ENCODE measurements at regions not wholly inside any gene's neighbourhood (a gene's known extent, or its start where the extent isn't known, plus 50 kb on each side); places are given as distances from the start of the nearest gene placed in this dataset. TPM values are rescaled to one million over a fixed set of nuclear protein-coding genes. Genes with fewer than 3 reads are reported as not detected.
A peak's percentile ranks its signal among the peaks of the same experiment; 100 is the strongest.
"Not testable (repeated sequence)": the region's sequence is repeated elsewhere in the genome, so short reads cannot be mapped to it uniquely, and the experiment has no call there.

GRCh38 chrX:90737555-90737954, 697.1 kb upstream of the PABPC5 start:
- not testable (repeated sequence) for DNase-seq; H2BK120ac ChIP-seq (ENCODE audit: low read depth, low read length); H3K4me1 ChIP-seq (ENCODE audit: control insufficient read depth, low read depth, low read length); H3K79me1 ChIP-seq (ENCODE audit: low read length); H4K8ac ChIP-seq (ENCODE audit: low read depth, low read length); H3K27ac ChIP-seq (ENCODE audit: low read depth, low read length); H3K4me3 ChIP-seq (ENCODE audit: low read length); H3K4me2 ChIP-seq (ENCODE audit: low read length); H3K56ac ChIP-seq (ENCODE audit: low read length); H3K18ac ChIP-seq (ENCODE audit: low read length); H3K27me3 ChIP-seq (ENCODE audit: insufficient read depth, low read length, poor library complexity); H3K79me2 ChIP-seq (ENCODE audit: control insufficient read depth, insufficient read depth, low read length); H2AK5ac ChIP-seq (ENCODE audit: low read length); H3K36me3 ChIP-seq (ENCODE audit: control insufficient read depth, insufficient read depth, low read length); H3K23ac ChIP-seq (ENCODE audit: low read length); H3K4ac ChIP-seq (ENCODE audit: low read depth, low read length); H4K5ac ChIP-seq (ENCODE audit: low read length); H2BK15ac ChIP-seq (replicated peaks; ENCODE audit: low read depth); H2BK5ac ChIP-seq (ENCODE audit: low read length); H3K9ac ChIP-seq (ENCODE audit: low read length)
- no CpG with 5 or more reads among the region's 3 CpGs for whole genome bisulfite sequencing (ENCODE audit: extremely low coverage, insufficient coverage, low lambda C conversion rate)

- not testable (repeated sequence) for H3K4ac ChIP-seq (ENCODE audit: low read depth, low read length); H3K4me3 ChIP-seq (ENCODE audit: low read length); H3K36me3 ChIP-seq (ENCODE audit: control insufficient read depth, insufficient read depth, low read length); H3K56ac ChIP-seq (ENCODE audit: low read length); H2BK15ac ChIP-seq (replicated peaks; ENCODE audit: low read depth); H4K5ac ChIP-seq (ENCODE audit: low read length); H3K4me1 ChIP-seq (ENCODE audit: control insufficient read depth, low read depth, low read length); H3K79me1 ChIP-seq (ENCODE audit: low read length); H2BK120ac ChIP-seq (ENCODE audit: low read depth, low read length); H3K4me2 ChIP-seq (ENCODE audit: low read length); H3K18ac ChIP-seq (ENCODE audit: low read length); H3K79me2 ChIP-seq (ENCODE audit: control insufficient read depth, insufficient read depth, low read length); H2BK5ac ChIP-seq (ENCODE audit: low read length); H4K8ac ChIP-seq (ENCODE audit: low read depth, low read length); H2AK5ac ChIP-seq (ENCODE audit: low read length); H3K27me3 ChIP-seq (ENCODE audit: insufficient read depth, low read length, poor library complexity); H3K27ac ChIP-seq (ENCODE audit: low read depth, low read length); DNase-seq; H3K23ac ChIP-seq (ENCODE audit: low read length); H3K9ac ChIP-seq (ENCODE audit: low read length)
- no CpG with 5 or more reads among the region's 3 CpGs for WGBS (ENCODE audit: extremely low coverage, insufficient coverage, low lambda C conversion rate)
These were observed 677.0 kb upstream of the PABPC5 start for GRCh38 chrX:90757619-90758018.

GRCh38 chrX:90765482-90765881, 669.2 kb upstream of the PABPC5 start:
- not testable (repeated sequence) for DNase-seq; H3K4me3 ChIP-seq (ENCODE audit: low read length); H3K79me2 ChIP-seq (ENCODE audit: control insufficient read depth, insufficient read depth, low read length); H3K56ac ChIP-seq (ENCODE audit: low read length); H3K27ac ChIP-seq (ENCODE audit: low read depth, low read length); H3K36me3 ChIP-seq (ENCODE audit: control insufficient read depth, insufficient read depth, low read length); H3K9ac ChIP-seq (ENCODE audit: low read length); H2AK5ac ChIP-seq (ENCODE audit: low read length); H3K18ac ChIP-seq (ENCODE audit: low read length); H2BK15ac ChIP-seq (replicated peaks; ENCODE audit: low read depth); H4K5ac ChIP-seq (ENCODE audit: low read length); H2BK5ac ChIP-seq (ENCODE audit: low read length); H4K8ac ChIP-seq (ENCODE audit: low read depth, low read length); H3K4me1 ChIP-seq (ENCODE audit: control insufficient read depth, low read depth, low read length); H3K4me2 ChIP-seq (ENCODE audit: low read length); H3K4ac ChIP-seq (ENCODE audit: low read depth, low read length); H3K23ac ChIP-seq (ENCODE audit: low read length); H3K79me1 ChIP-seq (ENCODE audit: low read length); H2BK120ac ChIP-seq (ENCODE audit: low read depth, low read length); H3K27me3 ChIP-seq (ENCODE audit: insufficient read depth, low read length, poor library complexity)
- no CpG with 5 or more reads among the region's 15 CpGs for WGBS (ENCODE audit: extremely low coverage, insufficient coverage, low lambda C conversion rate)

GRCh38 chrX:90780286-90780789, 654.3 kb upstream of the PABPC5 start:
- H3K27ac ChIP-seq (ENCODE audit: low read depth, low read length); H3K23ac ChIP-seq (ENCODE audit: low read length); H3K18ac ChIP-seq (ENCODE audit: low read length); H3K4me3 ChIP-seq (ENCODE audit: low read length); H3K36me3 ChIP-seq (ENCODE audit: control insufficient read depth, insufficient read depth, low read length); H4K8ac ChIP-seq (ENCODE audit: low read depth, low read length); H3K4ac ChIP-seq (ENCODE audit: low read depth, low read length); H3K56ac ChIP-seq (ENCODE audit: low read length); H3K27me3 ChIP-seq (ENCODE audit: insufficient read depth, low read length, poor library complexity); H2BK120ac ChIP-seq (ENCODE audit: low read depth, low read length); H2BK15ac ChIP-seq (replicated peaks; ENCODE audit: low read depth); H3K4me1 ChIP-seq (ENCODE audit: control insufficient read depth, low read depth, low read length); H2AK5ac ChIP-seq (ENCODE audit: low read length); H2BK5ac ChIP-seq (ENCODE audit: low read length); H3K79me2 ChIP-seq (ENCODE audit: control insufficient read depth, insufficient read depth, low read length); H3K4me2 ChIP-seq (ENCODE audit: low read length); H3K79me1 ChIP-seq (ENCODE audit: low read length); H3K9ac ChIP-seq (ENCODE audit: low read length); H4K5ac ChIP-seq (ENCODE audit: low read length): not testable (repeated sequence)
- WGBS (ENCODE audit: extremely low coverage, insufficient coverage, low lambda C conversion rate) = no CpG with 5 or more reads among the region's 1 CpG
- DNase-seq = peak; percentile 2

Small RNA genes in the stretch of these regions (small RNA-seq; reads per million reads assigned to genes)
- gene RNU6-555P (ENCODE audit: insufficient read depth) = not detected

Measured in mesendoderm (in vitro differentiated cells).